GM18519 (cell line): ENCODE measurements at regions not wholly inside any gene's neighbourhood (a gene's known extent, or its start where the extent isn't known, plus 50 kb on each side); places are given as distances from the start of the nearest gene placed in this dataset.
"Not testable (repeated sequence)": the region's sequence is repeated elsewhere in the genome, so short reads cannot be mapped to it uniquely, and the experiment has no call there.

Experiments used
- ATAC-seq: cut with Tn5 transposase; IDR thresholded peaks from one replicate; pipeline ENCODE4 v1.9.1; 2021; ENCODE audit warnings: mild to moderate bottlenecking, moderate library complexity; ENCODE audit not compliant: unreplicated experiment, low FRiP score

- no peak for ATAC-seq
These were observed 140.1 kb upstream of the NR3C1 start for GRCh38 chr5:143543358-143544255.

GRCh38 chr5:143542798-143543144, 139.3 kb upstream of the NR3C1 start:
- no peak for ATAC-seq

GRCh38 chr5:143541943-143542797, 138.7 kb upstream of the NR3C1 start:
- no peak for ATAC-seq

- ATAC-seq, result no peak
These were observed 136.3 kb upstream of the NR3C1 start for GRCh38 chr5:143539742-143540141.

- ATAC-seq, result no peak
These were observed 133.6 kb upstream of the NR3C1 start for GRCh38 chr5:143537056-143537455.

GRCh38 chr5:143536364-143536763, 132.9 kb upstream of the NR3C1 start:
- ATAC-seq, result no peak

- no peak for ATAC-seq
These were observed 131.3 kb upstream of the NR3C1 start for GRCh38 chr5:143534761-143535154.

- ATAC-seq, result no peak
These were observed 130.7 kb upstream of the NR3C1 start for GRCh38 chr5:143533978-143534760.

- ATAC-seq, result no peak
These were observed 130.0 kb upstream of the NR3C1 start for GRCh38 chr5:143533475-143533874.

- ATAC-seq, result peak; percentile 69
These were observed 124.3 kb upstream of the NR3C1 start for GRCh38 chr5:143527808-143528207.

- no peak for ATAC-seq
These were observed 121.7 kb upstream of the NR3C1 start for GRCh38 chr5:143525176-143525575.

- no peak for ATAC-seq
These were observed 121.0 kb upstream of the NR3C1 start for GRCh38 chr5:143524338-143524945.

GRCh38 chr5:143521846-143522400, 118.4 kb upstream of the NR3C1 start:
- ATAC-seq, result no peak

- ATAC-seq, result no peak
These were observed 117.7 kb upstream of the NR3C1 start for GRCh38 chr5:143521141-143521540.

- ATAC-seq, result not testable (repeated sequence)
These were observed 115.7 kb upstream of the NR3C1 start for GRCh38 chr5:143519215-143519614.

GRCh38 chr5:143517824-143518223, 114.3 kb upstream of the NR3C1 start:
- not testable (repeated sequence) for ATAC-seq

- ATAC-seq, result no peak
These were observed 112.8 kb upstream of the NR3C1 start for GRCh38 chr5:143516249-143516648.

- ATAC-seq, result no peak
These were observed 112.3 kb upstream of the NR3C1 start for GRCh38 chr5:143515829-143516228.

GRCh38 chr5:143514616-143515335, 111.3 kb upstream of the NR3C1 start:
- ATAC-seq, result no peak
